Stimulated activated CD4-positive, alpha-beta T cell treated with anti-CD3 and anti-CD28 coated beads, Interleukin-4, amount 100 ng/mL, for 48 hours (primary cell): ENCODE measurements at regions not wholly inside any gene's neighbourhood (a gene's known extent, or its start where the extent isn't known, plus 50 kb on each side); places are given as distances from the start of the nearest gene placed in this dataset.

ENCODE experiments used
- DNase-seq, 2 donors: peaks; one replicate each; pipeline ENCODE4 v3.0.0-alpha.2; 2020; ENCODE audit warnings: low read depth in 2 of 2

DNA sequence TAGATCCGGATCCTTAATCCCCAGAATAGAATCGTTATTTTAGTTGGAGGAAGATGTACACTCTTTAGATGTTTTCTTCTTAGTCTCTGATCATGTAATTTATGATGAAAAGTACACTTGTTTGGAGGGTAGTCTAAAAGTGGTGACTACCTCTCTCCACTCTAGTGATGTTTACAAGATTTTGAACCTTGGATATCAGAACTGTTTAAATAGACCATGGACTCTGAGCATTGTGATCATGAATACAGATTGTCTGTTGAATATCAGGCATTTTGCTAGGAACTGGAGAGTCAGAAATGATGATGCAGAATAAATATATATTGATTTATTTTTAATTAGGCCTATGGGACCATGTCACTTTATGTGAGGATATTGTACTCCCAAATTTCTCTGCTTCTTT is 706.3 kb upstream of the WWC1 start:
- no peak for DNase-seq

DNA sequence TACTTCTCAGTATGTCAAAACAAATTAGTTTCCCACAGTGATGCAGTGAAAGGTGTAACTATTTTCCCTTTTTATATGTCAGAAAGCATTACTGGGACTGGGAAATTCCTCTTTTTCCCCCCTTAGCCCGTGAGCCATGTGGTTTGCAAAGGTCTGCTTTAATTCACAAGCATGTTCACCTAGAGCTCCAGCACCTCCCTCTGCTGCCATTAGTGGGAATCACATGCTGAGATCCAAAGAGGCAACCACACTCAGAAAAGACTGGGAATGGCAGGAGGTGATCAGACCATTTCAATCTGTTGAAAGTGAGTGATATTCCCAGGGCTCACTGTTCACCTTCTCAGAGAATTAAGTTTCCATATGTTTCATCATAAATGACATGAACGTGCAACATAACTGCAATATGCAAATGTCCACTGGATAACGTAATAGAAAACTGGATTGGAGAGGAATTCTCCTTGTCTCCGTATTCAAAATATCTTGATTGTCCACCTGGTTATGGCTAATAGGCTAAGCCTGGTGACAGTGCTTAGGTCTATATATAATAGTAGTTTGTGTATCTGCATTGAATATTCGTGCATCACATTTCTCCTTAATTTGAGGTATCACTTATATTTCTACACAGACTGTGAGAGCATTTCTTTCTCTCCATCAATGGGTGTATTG is 703.5 kb upstream of the WWC1 start:
- no peak for DNase-seq

DNA sequence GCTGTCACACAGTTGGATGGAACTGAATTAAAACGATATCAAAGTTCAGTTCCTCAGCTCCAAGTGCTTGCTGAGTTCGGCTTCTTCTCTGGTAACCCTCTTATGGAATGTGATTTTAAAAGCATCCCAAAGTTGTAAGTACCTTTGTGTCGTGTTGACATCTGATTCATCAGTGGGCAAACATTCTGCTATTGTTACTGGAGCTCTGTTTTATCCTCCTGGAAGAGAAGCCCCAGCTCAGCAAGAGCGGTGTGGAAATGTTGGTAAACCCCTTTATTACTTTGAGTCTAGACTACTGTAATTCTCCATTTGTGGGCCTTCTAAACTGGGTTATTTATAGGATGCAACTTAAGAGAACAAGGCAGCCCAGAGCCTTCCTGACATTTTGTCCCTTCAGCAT is 699.3 kb upstream of the WWC1 start:
- DNase-seq, result no peak

DNA sequence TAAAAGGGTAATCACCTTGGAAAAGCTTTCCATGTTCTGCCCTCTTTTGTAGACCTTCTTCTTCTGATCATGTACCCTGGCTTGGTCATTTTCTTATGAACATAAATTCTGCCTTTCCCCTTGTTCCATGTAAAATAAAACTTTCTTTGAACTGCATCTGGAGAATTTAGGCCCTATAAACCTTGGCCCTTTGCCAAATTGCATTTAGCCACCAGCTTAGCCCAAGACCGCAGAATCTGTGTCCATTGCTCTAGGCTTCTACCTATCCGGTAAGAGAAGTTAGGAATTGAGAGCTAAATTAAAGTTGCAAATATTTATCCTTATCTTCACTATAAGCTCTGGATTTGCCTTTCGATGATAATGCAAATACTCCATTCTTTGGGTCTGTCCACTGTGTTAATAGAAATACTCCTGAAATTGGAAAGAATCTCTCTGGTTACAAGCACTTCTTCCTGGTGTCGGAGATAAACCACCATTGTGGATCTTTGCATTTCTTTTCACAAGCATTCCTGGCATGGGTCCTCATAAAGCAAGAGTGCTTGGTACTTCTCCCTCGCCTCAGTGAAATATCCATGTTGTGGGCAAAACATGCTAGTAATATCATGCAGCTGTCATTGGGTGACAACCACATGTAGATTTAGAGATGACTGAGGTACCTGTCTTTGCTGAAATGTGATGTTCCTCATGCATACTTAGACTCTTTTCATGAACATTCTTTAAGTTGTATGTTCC is 698.0 kb upstream of the WWC1 start:
- no peak for DNase-seq

DNA sequence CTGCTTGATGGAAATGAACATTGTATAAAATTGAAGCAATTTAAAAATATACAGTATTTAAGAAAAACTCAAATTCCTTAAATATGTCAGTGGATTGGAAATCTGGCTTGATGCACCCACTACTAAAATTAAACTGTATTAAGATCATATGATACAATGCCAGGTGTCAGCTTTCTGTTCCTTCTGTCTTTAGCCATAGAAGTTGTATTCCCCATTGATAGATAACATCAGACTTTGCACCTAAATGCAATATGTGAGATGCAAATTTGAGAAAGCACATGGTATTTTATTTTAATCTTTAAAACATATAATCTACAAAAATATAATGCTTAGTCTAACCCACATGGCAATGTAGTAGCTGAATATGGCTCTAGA is 697.4 kb upstream of the WWC1 start:
- DNase-seq, result no peak

DNA sequence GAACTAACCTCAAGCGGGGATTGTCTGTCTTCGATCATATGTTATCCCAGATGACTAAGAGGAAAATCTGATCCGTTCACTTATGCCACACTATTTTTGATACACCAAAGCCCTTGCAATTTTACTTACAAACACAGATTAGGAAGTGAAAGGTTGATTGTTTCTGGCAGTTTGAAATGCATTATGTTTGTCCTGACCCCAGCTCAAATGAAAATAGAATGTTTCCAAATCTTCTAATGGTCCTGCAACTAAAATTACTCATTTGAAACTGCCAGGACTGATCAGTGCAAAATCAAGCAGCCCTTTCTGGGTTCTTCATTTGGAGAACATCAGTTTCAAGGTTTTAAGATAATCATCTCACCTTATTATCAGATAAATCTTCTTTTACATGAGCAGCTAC is 696.7 kb upstream of the WWC1 start:
- no peak for DNase-seq

DNA sequence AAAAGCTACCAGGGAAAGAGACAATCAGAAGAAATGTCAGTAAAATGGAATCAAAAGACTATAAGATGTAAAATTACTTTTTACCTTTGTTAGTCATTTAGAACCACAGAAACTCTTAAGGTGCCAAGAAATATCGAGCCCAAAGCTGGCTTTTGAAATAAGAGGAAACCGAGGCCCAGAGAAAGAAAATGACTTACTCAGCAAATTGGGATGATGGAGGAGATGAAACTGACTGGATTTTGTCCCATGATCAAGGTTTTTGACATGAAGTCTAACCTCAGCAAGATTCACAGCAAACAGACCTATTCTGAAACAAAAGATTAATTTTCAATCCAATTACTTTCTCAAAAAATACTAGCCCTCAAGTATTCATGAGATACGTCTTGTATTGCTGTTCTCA is 696.2 kb upstream of the WWC1 start:
- DNase-seq, result no peak

DNA sequence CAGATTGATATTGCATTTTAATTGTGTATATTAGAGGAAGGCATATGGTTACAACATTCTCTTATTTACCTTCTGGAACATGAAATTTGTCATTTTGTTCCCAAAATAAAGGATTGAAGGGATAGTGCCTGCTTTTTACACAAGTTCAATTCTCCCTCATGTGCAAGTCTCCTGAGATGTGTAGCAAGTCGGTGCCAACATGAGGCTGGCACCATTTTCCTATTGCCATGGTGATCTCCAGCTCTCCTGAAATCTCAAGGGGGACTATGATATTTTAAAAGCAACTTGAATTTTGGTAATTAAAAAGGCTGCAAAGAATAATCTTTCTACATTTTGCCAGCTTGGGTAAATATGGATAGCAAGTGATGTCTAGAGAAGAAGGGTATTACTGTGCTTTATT is 693.3 kb upstream of the WWC1 start:
- no peak for DNase-seq

DNA sequence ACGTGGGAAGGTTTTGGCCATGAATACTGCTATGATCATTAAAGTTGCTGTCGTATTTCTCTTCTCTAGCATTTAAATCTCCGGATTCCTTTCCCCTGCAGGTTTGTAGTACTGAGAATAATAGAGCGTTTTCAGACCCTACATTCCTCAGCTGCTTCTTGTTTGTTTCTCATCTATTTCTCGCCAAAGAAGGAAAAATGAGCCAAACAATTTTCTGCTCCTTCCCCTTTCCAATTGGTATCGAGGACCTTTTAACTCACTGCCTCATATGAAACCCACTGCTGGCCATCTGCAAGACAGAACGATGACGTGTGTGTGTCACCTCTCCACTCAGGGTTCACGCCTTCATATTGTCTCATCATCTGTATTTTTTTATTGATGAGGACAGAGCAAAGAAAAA is 689.4 kb upstream of the WWC1 start:
- no peak for DNase-seq

DNA sequence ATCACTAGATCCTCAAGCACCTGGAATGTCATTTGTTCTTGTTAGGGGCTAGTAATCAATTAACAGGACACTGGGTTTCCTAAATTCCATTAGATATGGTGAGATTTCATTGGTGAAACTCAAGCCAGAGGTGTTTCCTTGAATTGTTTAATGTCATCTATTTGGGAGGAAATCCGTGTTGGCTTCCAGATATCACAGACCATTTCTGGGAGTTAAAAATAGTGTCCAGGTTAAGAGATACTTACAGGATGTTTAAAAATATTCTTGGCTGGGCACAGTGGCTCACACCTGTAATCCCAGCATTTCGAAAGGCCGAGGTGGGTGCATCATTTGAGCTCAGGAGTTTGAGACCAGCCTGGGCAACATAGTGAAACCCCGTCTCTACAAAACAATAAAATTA is 688.3 kb upstream of the WWC1 start:
- no peak for DNase-seq

DNA sequence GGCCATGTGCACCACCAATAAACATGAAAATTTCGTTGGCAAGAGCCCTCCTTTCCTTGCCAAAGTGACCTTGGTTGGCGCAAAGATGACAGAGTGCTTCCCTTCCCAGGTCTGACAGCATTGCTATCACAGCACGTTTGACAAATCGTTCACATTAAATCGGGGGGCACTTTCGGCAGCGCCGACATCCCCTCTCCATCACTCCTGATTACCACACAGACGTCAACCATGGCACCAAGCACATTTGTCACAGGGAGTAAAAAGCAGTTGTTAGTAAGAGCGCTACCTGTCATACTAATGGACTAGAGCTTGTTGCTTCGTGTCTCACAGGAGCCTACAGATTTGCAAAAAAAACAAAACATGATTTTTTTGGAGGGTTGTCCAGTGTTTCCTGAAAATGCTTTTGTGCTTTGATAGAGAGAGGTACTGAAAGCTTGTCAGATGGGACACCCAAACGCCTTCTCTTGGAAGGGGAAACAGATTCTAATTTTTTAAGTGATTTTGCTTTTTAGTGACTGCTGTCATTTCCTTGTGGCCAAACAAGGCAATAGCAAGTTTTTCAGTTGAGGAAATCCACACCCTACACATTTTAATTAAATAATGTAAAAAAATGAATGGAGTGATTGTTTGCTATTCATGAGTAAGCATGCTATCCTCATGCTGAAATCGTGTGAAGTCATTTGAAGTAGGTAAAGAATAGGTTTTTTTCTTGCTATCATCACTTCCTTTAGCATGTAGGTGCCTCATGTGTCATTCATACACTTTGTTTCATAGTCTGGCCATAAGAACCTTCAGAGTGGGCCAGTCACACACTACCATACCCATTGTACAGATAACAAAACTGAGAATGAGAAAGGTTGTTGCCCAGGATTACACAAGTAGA is 682.8 kb upstream of the WWC1 start:
- no peak for DNase-seq

DNA sequence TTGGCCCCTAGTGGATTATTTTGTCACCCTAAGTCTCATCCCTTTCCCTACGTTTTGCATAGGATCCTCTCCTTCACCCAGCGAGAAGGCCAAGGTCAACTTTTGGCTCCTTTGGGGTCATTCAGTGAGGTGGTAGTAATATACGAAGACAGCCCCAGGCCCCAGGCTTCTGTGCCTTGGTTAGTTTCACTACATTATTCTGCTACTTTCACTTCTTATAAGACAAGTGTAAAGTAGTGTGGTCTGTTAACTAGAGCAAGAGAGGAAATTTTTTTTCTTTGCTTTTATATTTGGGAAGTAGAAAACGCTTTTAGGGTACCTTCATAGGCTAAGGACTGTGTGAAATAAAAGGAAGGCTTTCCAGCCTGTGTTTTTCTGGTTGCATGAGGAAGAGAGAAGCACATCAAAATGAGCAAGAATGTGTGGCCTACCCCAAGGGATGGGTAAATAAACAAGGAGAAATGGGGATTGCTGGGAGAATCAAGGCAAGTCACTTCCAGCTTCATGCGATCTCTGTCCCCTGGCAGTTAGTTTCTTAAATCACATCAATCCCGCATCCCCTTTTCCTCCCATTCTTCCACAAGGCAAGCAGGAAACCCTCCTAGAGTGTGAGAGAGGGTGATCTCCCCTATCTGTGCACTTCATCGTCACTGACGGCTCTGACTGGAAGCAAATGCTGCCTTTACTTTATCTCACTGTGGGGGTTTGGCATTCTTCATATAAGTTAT is 677.0 kb upstream of the WWC1 start:
- no peak for DNase-seq

DNA sequence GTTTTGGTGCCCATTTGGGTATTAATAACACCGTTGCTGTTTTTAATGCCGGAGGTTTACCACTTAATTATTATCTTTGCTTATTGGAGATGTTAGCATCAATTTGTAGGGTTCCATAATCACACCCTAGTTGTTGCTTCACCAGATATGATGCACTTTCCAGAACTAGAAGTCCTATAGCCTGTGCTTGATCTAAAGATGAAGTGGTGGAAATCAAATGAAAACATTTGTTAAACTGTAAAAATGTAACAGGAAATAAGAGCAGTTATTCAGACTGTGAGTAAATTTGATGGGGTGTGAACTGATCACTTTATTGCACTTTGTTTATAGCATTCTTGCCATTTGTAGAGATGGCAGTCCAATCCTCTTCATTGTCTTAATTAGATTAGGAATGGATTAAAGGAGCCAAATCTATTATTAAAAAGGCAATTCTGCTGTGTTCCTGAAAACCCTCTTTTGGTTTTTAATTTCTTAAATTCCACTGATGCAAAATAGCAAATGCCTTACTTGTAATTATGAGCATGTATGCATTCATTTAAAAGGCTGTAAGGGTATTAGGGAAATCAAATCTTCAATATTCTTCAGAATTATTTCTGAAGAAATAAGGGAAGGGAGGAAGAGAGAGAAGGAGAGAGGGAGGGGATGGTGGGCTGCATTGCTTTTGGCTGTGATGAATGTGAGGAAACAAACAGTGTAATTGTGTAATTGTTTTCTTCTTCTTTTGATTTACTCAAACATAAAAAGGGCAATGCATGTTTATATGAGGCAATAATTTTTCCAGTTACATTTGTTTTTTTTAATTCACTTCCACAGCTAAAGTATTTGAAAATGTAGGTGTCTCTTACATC is 675.2 kb upstream of the WWC1 start:
- no peak for DNase-seq

DNA sequence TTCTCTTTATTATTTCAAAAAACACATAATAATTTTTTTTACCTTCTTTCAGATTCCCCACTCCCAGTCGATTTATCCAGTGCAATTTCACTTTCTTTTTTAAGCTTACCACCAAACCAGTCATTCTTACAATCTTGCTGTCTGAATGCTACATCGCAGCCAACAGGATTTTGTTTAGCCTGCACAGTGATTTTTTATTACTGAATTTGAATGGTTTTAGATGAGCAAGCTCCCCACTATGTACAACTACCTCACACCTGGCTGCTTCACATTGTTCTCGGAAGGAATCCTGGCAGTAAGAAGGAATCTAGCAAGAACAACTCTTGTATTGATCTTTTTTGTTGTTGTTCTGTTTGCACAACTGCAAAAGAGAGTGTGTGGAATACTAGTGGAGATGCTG is 668.1 kb upstream of the WWC1 start:
- no peak for DNase-seq

DNA sequence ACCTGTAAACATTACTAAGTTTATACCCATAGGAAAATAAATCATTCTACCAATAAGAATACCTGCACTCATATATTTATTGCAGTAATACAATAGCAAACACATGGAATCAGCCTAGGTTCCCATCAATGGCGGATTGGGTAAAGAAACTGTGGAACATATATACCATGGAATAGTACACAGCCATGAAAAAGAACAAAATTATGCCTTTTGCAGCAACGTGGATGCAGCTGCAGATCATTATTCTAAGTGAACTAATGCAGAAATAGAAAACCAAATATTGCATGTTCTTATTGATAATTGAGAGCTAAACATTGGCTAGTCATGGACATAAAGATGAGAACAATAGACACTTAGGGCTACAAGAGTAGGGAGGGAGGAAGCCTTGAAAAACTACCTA is 667.4 kb upstream of the WWC1 start:
- no peak for DNase-seq

DNA sequence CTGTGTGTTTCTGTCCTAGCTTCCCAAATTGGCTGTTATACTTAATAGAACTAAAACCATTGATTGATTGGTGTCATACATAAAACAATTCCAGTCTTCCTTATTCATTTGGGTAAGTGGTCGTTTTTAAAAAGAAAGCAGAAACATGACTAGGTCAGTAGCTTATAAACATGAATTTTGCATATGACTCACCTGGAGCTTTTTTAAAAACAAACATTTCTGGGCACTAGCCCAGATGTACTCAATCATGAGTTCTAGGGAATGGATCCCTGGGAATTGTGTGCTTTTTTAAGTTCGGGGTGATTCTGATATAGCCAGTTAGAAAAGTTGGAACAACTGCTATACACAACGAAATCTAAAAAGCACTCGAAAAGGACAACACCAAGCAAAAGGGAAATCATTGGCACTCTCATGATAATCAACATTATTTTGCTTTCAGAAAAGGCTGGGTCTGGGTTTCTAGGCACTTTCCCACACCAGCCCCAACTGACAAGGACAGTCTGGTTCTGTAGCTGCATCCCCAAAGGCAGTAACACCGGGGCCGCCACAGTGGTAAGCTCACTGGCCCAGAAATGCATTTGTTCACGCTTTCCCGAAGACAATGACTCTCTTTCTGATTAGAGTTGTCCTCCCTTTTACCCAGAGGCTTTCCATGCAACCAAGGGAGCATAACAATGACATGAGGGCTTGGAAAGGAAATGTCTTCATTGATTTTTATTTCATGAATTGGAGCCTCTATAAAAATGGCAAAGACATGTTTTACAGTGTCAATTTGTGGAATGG is 664.9 kb upstream of the WWC1 start:
- no peak for DNase-seq

DNA sequence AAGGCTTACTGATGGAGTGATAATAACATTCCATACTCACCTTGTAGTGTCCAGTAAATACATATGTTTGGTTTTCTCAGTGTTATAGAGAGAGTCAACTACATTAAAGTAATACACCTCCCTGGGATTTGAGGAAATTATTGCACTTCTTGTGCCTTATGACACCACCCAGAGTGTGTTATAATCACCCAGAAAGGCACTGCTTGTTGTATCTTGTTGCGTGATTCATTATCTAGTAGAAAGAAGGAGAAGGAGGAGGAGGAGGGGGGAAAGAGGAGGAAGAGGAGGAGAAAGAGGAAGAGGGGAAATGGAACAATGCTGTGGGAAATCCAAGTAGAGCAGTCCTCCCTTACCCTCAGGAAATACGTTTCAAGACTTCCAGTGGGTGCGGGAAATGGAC is 661.8 kb upstream of the WWC1 start:
- DNase-seq, result no peak

DNA sequence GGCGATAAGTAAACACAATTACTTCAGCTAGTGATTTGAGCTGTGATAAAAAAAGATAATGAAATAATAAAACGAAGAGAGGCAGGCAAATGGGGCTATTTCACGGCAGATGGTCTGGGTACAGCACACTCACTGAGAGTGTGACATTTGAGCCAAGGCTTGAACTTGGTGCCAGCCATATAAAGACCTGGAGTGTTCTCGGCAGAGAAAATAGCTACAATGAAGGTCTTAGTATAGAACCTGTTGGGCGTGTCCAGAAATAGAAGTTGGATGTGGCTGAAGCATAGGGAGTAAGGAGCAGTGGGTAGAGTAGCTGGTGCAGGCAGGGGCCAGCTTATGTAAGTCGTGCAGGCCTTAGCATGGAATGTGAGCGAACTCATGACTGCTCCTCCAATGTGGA is 660.3 kb upstream of the WWC1 start:
- DNase-seq, result no peak

DNA sequence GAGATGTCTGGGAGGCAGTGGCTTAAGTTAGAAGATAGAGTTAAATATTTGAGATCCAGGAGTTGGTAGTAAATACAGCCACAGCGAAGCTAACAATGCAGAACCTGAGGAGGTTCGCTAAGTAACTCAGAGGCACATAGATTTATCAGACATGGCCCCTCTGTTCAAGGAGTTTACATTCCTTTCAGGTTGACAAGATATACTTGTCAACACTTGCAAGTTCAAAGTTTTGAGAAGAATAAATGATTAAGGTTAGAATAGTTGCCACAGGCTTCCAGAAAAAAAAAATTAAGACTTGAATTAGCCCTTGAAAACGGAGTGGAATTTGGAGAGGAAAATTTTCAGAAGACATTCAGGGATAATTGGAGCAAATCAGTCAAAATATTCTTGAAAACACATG is 658.3 kb upstream of the WWC1 start:
- no peak for DNase-seq

DNA sequence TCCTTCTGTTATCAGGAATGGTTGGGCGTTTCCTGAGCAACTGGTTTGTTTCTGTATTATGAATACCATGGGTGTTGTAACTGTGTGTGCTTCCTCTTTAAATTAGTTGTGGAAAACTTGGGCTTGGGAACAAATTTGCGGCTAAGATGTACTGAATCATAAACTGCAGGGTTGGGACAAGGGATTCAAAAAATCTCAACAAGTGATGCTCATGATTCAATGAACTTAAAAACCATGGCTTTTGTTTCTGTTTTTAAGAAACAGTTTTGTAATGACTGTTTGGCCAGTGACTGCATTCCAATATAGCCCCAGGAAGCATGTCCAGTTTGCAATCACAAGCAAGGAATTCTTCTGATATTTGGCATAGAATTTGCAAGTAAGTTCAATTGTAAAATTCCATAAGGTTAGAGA is 657.5 kb upstream of the WWC1 start:
- DNase-seq, result no peak

DNA sequence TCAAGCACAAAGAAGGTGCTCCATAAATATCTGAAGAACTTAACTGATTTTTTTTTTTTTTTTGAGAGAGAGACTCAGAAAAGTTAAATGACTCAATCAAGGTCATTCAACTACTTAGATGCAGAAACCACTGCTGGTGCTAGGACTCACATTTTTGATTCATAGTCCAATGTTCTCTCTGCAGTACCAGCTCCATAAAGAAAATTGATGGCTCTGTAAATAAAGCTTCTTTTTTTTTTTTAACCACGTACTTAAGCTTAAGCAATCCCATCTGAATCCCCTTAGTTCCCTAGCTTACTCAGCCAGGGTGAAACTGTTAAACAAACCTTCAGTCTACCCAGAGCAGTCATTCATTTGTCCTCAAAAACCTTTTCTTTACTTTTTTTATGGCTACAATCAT is 657.0 kb upstream of the WWC1 start:
- DNase-seq, result no peak
